Ovary (tissue), 3 donors: ENCODE measurements at regions not wholly inside any gene's neighbourhood (a gene's known extent, or its start where the extent isn't known, plus 50 kb on each side); places are given as distances from the start of the nearest gene placed in this dataset.

ENCODE experiments used
- EP300 ChIP-seq: sonication (generic); formaldehyde crosslinking; IDR thresholded peaks from one replicate; pipeline ENCODE4 v1.6.1; 2017; ENCODE audit warnings: antibody characterized with exemption
- POLR2A ChIP-seq: fragments of 450-650 bp; IDR thresholded peaks from one replicate; pipeline ENCODE4 v1.6.1; 2017; ENCODE audit warnings: antibody characterized with exemption, mild to moderate bottlenecking, moderate library complexity
- TF ChIP-seq, protein P1 (sequence below), 3 donors: fragments of 450-650 bp in 2 of 3; fragments of 200-600 bp in 1 of 3; IDR thresholded peaks; one replicate each; pipeline versions ENCODE4 v1.5.1 to v1.8.0; 2016 to 2022; ENCODE audit warnings: antibody characterized with exemption in 3 of 3, mild to moderate bottlenecking in 1 of 3
- donor health status: DM: no; HTN: no; CAD: no.

DNA sequence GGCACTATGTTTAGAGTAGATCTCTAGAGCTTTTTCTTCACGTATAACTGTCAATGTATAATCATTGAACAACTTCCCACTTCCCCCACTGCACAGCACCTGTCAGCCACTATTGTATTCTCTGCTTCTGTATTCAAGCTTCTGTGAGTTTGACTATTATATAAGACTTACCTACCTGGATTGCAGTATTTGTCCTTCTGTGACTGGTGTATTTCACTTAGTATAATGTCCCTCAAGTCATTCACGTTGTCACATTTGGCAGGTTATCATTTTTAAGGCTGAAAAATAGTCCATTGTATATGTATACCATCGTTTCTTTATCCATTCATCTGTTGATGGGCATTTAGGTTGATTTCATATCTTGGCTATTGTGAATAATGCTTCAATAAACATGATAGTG, 969.5 kb upstream of the B3GALT2 start:
- TF ChIP-seq, protein P1, sequence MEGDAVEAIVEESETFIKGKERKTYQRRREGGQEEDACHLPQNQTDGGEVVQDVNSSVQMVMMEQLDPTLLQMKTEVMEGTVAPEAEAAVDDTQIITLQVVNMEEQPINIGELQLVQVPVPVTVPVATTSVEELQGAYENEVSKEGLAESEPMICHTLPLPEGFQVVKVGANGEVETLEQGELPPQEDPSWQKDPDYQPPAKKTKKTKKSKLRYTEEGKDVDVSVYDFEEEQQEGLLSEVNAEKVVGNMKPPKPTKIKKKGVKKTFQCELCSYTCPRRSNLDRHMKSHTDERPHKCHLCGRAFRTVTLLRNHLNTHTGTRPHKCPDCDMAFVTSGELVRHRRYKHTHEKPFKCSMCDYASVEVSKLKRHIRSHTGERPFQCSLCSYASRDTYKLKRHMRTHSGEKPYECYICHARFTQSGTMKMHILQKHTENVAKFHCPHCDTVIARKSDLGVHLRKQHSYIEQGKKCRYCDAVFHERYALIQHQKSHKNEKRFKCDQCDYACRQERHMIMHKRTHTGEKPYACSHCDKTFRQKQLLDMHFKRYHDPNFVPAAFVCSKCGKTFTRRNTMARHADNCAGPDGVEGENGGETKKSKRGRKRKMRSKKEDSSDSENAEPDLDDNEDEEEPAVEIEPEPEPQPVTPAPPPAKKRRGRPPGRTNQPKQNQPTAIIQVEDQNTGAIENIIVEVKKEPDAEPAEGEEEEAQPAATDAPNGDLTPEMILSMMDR (IDR thresholded peaks at IDR 0.05) = no peak
- TF ChIP-seq POLR2A = no peak
- TF ChIP-seq EP300 = no peak
